ENCODE measurements at regions not wholly inside any gene's neighbourhood (a gene's known extent, or its start where the extent isn't known, plus 50 kb on each side); places are given as distances from the start of the nearest gene placed in this dataset.

GRCh38 chr1:55669293-55669692 is 454.1 kb upstream of the USP24 start:
- no peak for TF ChIP-seq CTCF (IDR thresholded peaks at IDR 0.05; ENCODE audit: low read depth, low read length)
- Histone ChIP-seq H3K36me3 (no peaks in the 10 kb centered on the region), H3K4me3 (ENCODE audit: low read depth, low read length) (no peak overlapping the region), H3K9me3 (no peaks in the 10 kb centered on the region), H3K4me1 (no peaks in the 10 kb centered on the region), H3K27me3 (no peaks in the 10 kb centered on the region)
- no peak for DNase-seq

- Histone ChIP-seq H3K4me1 (no peaks in the 10 kb centered on the region), H3K4me3 (ENCODE audit: low read depth, low read length) (no peak overlapping the region), H3K36me3 (no peaks in the 10 kb centered on the region), H3K27me3 (no peaks in the 10 kb centered on the region), H3K9me3 (no peaks in the 10 kb centered on the region)
- no peak for TF ChIP-seq CTCF (IDR thresholded peaks at IDR 0.05; ENCODE audit: low read depth, low read length)
- no peak for DNase-seq
Measured at GRCh38 chr1:55662875-55663274, 447.7 kb upstream of the USP24 start.

GRCh38 chr1:55658917-55659316 is 443.8 kb upstream of the USP24 start:
- DNase-seq = no peak
- no peaks in the 10 kb centered on the region for H3K36me3 ChIP-seq

GRCh38 chr1:55654750-55655149 is 439.6 kb upstream of the USP24 start:
- Histone ChIP-seq H3K9me3 (no peaks in the 10 kb centered on the region), H3K4me3 (ENCODE audit: low read depth, low read length) (no peak overlapping the region), H3K4me1 (no peaks in the 10 kb centered on the region), H3K27me3 (no peaks in the 10 kb centered on the region), H3K36me3 (no peaks in the 10 kb centered on the region)
- no peak for TF ChIP-seq CTCF (IDR thresholded peaks at IDR 0.05; ENCODE audit: low read depth, low read length)
- DNase-seq = no peak

More at GRCh38 chr1:55658917-55659316, 443.8 kb upstream of the USP24 start:
- Histone ChIP-seq H3K4me1 (no peaks in the 10 kb centered on the region), H3K4me3 (ENCODE audit: low read depth, low read length) (no peak overlapping the region), H3K9me3 (no peaks in the 10 kb centered on the region), H3K27me3 (no peaks in the 10 kb centered on the region)
- TF ChIP-seq CTCF (IDR thresholded peaks at IDR 0.05; ENCODE audit: low read depth, low read length) = no peak

GRCh38 chr1:55654171-55654570 is 439.0 kb upstream of the USP24 start:
- Histone ChIP-seq H3K36me3 (no peaks in the 10 kb centered on the region), H3K4me1 (no peaks in the 10 kb centered on the region), H3K9me3 (no peaks in the 10 kb centered on the region), H3K27me3 (no peaks in the 10 kb centered on the region), H3K4me3 (ENCODE audit: low read depth, low read length) (no peak overlapping the region)
- TF ChIP-seq CTCF (IDR thresholded peaks at IDR 0.05; ENCODE audit: low read depth, low read length) = no peak
- DNase-seq = no peak

GRCh38 chr1:55650444-55650843 is 435.3 kb upstream of the USP24 start:
- H3K27me3 ChIP-seq = no peaks in the 10 kb centered on the region
- DNase-seq = no peak
- H3K36me3 ChIP-seq = no peaks in the 10 kb centered on the region
- H3K4me1 ChIP-seq = no peaks in the 10 kb centered on the region
- H3K9me3 ChIP-seq = no peaks in the 10 kb centered on the region
- no peak overlapping the region for H3K4me3 ChIP-seq (ENCODE audit: low read depth, low read length)
- no peak for TF ChIP-seq CTCF (IDR thresholded peaks at IDR 0.05; ENCODE audit: low read depth, low read length)
